ENCODE measurements at regions not wholly inside any gene's neighbourhood (a gene's known extent, or its start where the extent isn't known, plus 50 kb on each side); places are given as distances from the start of the nearest gene placed in this dataset.

GRCh38 chr1:4029376-4029775 lies 129.3 kb upstream of the C1orf174 start:
- ChIA-PET POLR2A (no interaction called here), CTCF (no interaction called here)
- no peak for TF ChIP-seq BHLHE40 (IDR thresholded peaks at IDR 0.05; ENCODE audit: borderline replicate concordance)
- no peak for TF ChIP-seq CTBP1 (IDR thresholded peaks at IDR 0.05; ENCODE audit: borderline replicate concordance)
- no peak for TF ChIP-seq PKNOX1 (IDR thresholded peaks at IDR 0.05)
- TF ChIP-seq L3MBTL2 (conservative IDR thresholded peaks at IDR 0.05) = no peak
- no peak for TF ChIP-seq ZNF384 (IDR thresholded peaks at IDR 0.05)
- TF ChIP-seq ELF4 (IDR thresholded peaks at IDR 0.05) = no peak
- TF ChIP-seq SP1 (IDR thresholded peaks at IDR 0.05) = no peak
- no peak for TF ChIP-seq HDGF (IDR thresholded peaks at IDR 0.05; ENCODE audit: borderline replicate concordance)
- TF ChIP-seq LEF1 (IDR thresholded peaks at IDR 0.05; ENCODE audit: borderline replicate concordance) = no peak
- TF ChIP-seq ARNT (IDR thresholded peaks at IDR 0.05) = no peak
- TF ChIP-seq FOXA1 (IDR thresholded peaks at IDR 0.05) = no peak
- no peak for TF ChIP-seq FOXK2 (IDR thresholded peaks at IDR 0.05)
- TF ChIP-seq NFRKB (IDR thresholded peaks at IDR 0.05) = no peak
- TF ChIP-seq SUZ12 (IDR thresholded peaks at IDR 0.05) = no peak
- no peak for DNase-seq (ENCODE audit: extremely low spot score)

DNA sequence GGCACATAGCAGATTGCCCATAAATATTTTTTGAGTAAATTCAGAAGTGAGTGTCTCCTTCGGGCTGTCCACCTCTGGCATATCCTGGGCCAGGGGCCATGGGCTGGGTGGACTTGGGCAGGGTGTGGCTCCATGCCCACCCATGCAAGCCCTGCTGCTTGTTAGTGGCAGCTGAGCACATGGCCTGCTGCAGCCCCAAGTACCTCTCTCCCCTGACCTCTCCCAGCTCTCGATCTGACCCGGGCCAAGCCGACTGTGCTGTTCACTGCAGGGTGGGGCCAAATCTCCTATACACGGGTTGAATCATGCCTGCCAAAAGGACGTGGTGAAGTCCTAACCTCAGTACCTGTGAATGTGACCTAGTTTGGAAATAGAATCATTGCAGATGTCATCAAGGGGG lies 132.5 kb upstream of the C1orf174 start:
- no peak for DNase-seq (ENCODE audit: extremely low spot score)
- CTCF ChIA-PET = no interaction called here
- POLR2A ChIA-PET = no interaction called here
- no peak for TF ChIP-seq SUZ12 (IDR thresholded peaks at IDR 0.05)
- TF ChIP-seq LEF1 (IDR thresholded peaks at IDR 0.05; ENCODE audit: borderline replicate concordance) = no peak

- ChIA-PET POLR2A (no interaction called here), CTCF (no interaction called here)
- no peak for DNase-seq (ENCODE audit: extremely low spot score)
- TF ChIP-seq NFRKB (IDR thresholded peaks at IDR 0.05) = no peak
Measured at GRCh38 chr1:4033129-4033676, 133.1 kb upstream of the C1orf174 start.

DNA sequence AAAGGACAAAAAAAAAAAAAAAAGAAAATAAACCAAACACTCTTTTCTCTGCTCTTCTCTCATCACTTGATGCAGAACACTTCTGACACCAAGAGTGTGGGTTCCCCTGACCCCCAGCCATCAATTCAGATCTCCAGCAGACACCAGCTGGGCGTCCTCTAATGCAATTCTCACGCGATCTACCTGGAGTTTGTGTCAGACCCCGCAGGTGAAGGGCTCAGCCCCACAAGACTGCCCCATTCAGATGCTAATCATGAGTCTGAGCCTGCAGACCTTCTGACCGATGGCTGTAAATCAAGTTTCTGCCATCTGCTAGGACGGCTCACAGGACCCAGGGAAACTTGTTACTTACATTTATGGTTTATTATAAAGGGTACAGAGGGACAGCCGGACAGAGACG lies 133.6 kb upstream of the C1orf174 start:
- TF ChIP-seq CTBP1 (IDR thresholded peaks at IDR 0.05; ENCODE audit: borderline replicate concordance) (no peak), ELF4 (IDR thresholded peaks at IDR 0.05) (no peak), PKNOX1 (IDR thresholded peaks at IDR 0.05) (no peak), TARDBP (IDR thresholded peaks at IDR 0.05) (no peak), SP1 (IDR thresholded peaks at IDR 0.05) (no peak), BHLHE40 (IDR thresholded peaks at IDR 0.05; ENCODE audit: borderline replicate concordance) (no peak), LEF1 (IDR thresholded peaks at IDR 0.05; ENCODE audit: borderline replicate concordance) (no peak), FOXM1 (IDR thresholded peaks at IDR 0.05; ENCODE audit: borderline replicate concordance) (no peak), SUZ12 (IDR thresholded peaks at IDR 0.05) (no peak), FOXA1 (IDR thresholded peaks at IDR 0.05) (no peak), L3MBTL2 (conservative IDR thresholded peaks at IDR 0.05) (no peak), ZNF384 (IDR thresholded peaks at IDR 0.05) (no peak), NFRKB (IDR thresholded peaks at IDR 0.05) (no peak), ARNT (IDR thresholded peaks at IDR 0.05) (no peak), FOXK2 (IDR thresholded peaks at IDR 0.05) (no peak)
- CTCF ChIA-PET = no interaction called here
- POLR2A ChIA-PET = no interaction called here
- DNase-seq (ENCODE audit: extremely low spot score) = no peak

GRCh38 chr1:4034318-4034887 lies 134.3 kb upstream of the C1orf174 start:
- POLR2A ChIA-PET = no interaction called here
- DNase-seq (ENCODE audit: extremely low spot score) = no peak
- CTCF ChIA-PET = no interaction called here
- TF ChIP-seq ZNF384 (IDR thresholded peaks at IDR 0.05) (no peak), TARDBP (IDR thresholded peaks at IDR 0.05) (no peak), NFRKB (IDR thresholded peaks at IDR 0.05) (no peak), FOXM1 (IDR thresholded peaks at IDR 0.05; ENCODE audit: borderline replicate concordance) (no peak), ARNT (IDR thresholded peaks at IDR 0.05) (no peak), BHLHE40 (IDR thresholded peaks at IDR 0.05; ENCODE audit: borderline replicate concordance) (no peak), CTBP1 (IDR thresholded peaks at IDR 0.05; ENCODE audit: borderline replicate concordance) (no peak), SP1 (IDR thresholded peaks at IDR 0.05) (no peak), HDGF (IDR thresholded peaks at IDR 0.05; ENCODE audit: borderline replicate concordance) (no peak), FOXK2 (IDR thresholded peaks at IDR 0.05) (no peak), FOXA1 (IDR thresholded peaks at IDR 0.05) (no peak), PKNOX1 (IDR thresholded peaks at IDR 0.05) (no peak), ELF4 (IDR thresholded peaks at IDR 0.05) (no peak), SUZ12 (IDR thresholded peaks at IDR 0.05) (no peak), LEF1 (IDR thresholded peaks at IDR 0.05; ENCODE audit: borderline replicate concordance) (no peak), L3MBTL2 (conservative IDR thresholded peaks at IDR 0.05) (no peak)

GRCh38 chr1:4044967-4045366 lies 144.9 kb upstream of the C1orf174 start:
- TF ChIP-seq TARDBP (IDR thresholded peaks at IDR 0.05) (no peak), ZNF384 (IDR thresholded peaks at IDR 0.05) (no peak), PKNOX1 (IDR thresholded peaks at IDR 0.05) (no peak), LEF1 (IDR thresholded peaks at IDR 0.05; ENCODE audit: borderline replicate concordance) (no peak), FOXM1 (IDR thresholded peaks at IDR 0.05; ENCODE audit: borderline replicate concordance) (no peak), BHLHE40 (IDR thresholded peaks at IDR 0.05; ENCODE audit: borderline replicate concordance) (no peak), NFRKB (IDR thresholded peaks at IDR 0.05) (no peak), ELF4 (IDR thresholded peaks at IDR 0.05) (no peak)
- no peak for DNase-seq (ENCODE audit: extremely low spot score)
- CTCF ChIA-PET = no interaction called here
- POLR2A ChIA-PET = no interaction called here
